Suprapubic skin (tissue), 4 donors: ENCODE measurements at regions not wholly inside any gene's neighbourhood (a gene's known extent, or its start where the extent isn't known, plus 50 kb on each side); places are given as distances from the start of the nearest gene placed in this dataset.

Source experiments
- DNase-seq, 2 donors: peaks; one replicate each; pipeline ENCODE4 v3.0.0-alpha.2; 2019; ENCODE audit warnings: low spot score in 2 of 2
- H3K27ac ChIP-seq: fragments of 200-600 bp; sonication (generic); one replicate; pipeline ENCODE4 v1.5.1; 2019
- H3K27me3 ChIP-seq: fragments of 200-600 bp; sonication (generic); one replicate; pipeline ENCODE4 v1.5.1; 2019
- H3K36me3 ChIP-seq: fragments of 200-600 bp; sonication (generic); one replicate; pipeline ENCODE4 v1.5.1; 2019
- H3K4me1 ChIP-seq: fragments of 200-600 bp; sonication (generic); one replicate; pipeline ENCODE4 v1.5.1; 2019
- H3K4me3 ChIP-seq: fragments of 200-600 bp; sonication (generic); one replicate; pipeline ENCODE4 v1.5.1; 2019; ENCODE audit warnings: mild to moderate bottlenecking
- H3K9me3 ChIP-seq: fragments of 200-600 bp; sonication (generic); one replicate; pipeline ENCODE4 v1.5.1; 2019
- EP300 ChIP-seq: sonication (generic); formaldehyde crosslinking; IDR thresholded peaks from one replicate; pipeline ENCODE4 v1.6.1; 2017; ENCODE audit warnings: antibody characterized with exemption
- POLR2A ChIP-seq, 2 donors: fragments of 450-650 bp; IDR thresholded peaks; one replicate each; pipeline ENCODE4 v1.6.1; 2017; ENCODE audit warnings: antibody characterized with exemption in 2 of 2, mild to moderate bottlenecking in 2 of 2, moderate library complexity in 2 of 2
- POLR2AphosphoS5 ChIP-seq, 3 donors: sonication (generic); formaldehyde crosslinking; IDR thresholded peaks; one replicate each; pipeline ENCODE4 v1.6.1; 2017; ENCODE audit warnings: antibody characterized with exemption in 3 of 3
- WGBS: methylation state at CpG from one replicate; pipeline ENCODE4 v1.1.5; 2018; 5-methylcytosine and 5-hydroxymethylcytosine counted together
- TF ChIP-seq, protein P1 (sequence below), 2 donors: fragments of 200-600 bp in 1 of 2; fragments of 450-650 bp in 1 of 2; sonication (generic) in 1 of 2; IDR thresholded peaks; one replicate each; pipeline ENCODE4 v1.5.1; 2016 to 2019; ENCODE audit warnings: antibody characterized with exemption in 2 of 2, mild to moderate bottlenecking in 1 of 2, moderate library complexity in 1 of 2

DNA sequence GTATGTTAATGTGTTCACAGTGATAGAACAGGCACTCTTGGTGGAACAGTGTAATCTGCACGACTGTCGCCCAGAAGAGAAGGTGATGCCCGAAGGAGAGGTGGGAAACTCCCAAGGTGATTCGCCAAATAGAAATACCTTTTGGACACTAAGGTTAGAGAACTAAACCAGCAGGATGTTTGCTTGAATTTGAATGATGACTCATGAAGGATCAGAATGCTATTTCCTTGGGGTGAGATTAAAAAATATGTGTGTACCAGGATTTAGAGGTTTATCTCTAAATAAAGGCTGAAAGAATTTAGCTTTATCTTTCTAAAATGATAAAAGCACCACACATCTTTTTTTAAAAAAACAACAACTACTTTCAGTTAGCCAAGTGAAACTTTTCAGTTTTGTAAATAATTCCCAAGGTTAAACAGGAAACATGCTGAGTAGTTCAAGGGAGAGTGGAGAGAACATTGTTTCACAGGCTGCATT is 297.4 kb upstream of the TAS2R1 start:
- Histone ChIP-seq H3K27ac (no peak overlapping the region), H3K4me3 (no peak overlapping the region), H3K9me3 (no peaks in the 10 kb centered on the region), H3K36me3 (no peaks in the 10 kb centered on the region), H3K4me1 (no peaks in the 10 kb centered on the region), H3K27me3 (no peaks in the 10 kb centered on the region)
- DNase-seq = no peak
- TF ChIP-seq POLR2AphosphoS5 (IDR thresholded peaks at IDR 0.05) (no peak), POLR2A (IDR thresholded peaks at IDR 0.05) (no peak), EP300 (no peak)
- TF ChIP-seq, protein P1, sequence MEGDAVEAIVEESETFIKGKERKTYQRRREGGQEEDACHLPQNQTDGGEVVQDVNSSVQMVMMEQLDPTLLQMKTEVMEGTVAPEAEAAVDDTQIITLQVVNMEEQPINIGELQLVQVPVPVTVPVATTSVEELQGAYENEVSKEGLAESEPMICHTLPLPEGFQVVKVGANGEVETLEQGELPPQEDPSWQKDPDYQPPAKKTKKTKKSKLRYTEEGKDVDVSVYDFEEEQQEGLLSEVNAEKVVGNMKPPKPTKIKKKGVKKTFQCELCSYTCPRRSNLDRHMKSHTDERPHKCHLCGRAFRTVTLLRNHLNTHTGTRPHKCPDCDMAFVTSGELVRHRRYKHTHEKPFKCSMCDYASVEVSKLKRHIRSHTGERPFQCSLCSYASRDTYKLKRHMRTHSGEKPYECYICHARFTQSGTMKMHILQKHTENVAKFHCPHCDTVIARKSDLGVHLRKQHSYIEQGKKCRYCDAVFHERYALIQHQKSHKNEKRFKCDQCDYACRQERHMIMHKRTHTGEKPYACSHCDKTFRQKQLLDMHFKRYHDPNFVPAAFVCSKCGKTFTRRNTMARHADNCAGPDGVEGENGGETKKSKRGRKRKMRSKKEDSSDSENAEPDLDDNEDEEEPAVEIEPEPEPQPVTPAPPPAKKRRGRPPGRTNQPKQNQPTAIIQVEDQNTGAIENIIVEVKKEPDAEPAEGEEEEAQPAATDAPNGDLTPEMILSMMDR (IDR thresholded peaks at IDR 0.05) = no peak
- WGBS = 37% methylated on average over 4 of the region's 4 CpGs

DNA sequence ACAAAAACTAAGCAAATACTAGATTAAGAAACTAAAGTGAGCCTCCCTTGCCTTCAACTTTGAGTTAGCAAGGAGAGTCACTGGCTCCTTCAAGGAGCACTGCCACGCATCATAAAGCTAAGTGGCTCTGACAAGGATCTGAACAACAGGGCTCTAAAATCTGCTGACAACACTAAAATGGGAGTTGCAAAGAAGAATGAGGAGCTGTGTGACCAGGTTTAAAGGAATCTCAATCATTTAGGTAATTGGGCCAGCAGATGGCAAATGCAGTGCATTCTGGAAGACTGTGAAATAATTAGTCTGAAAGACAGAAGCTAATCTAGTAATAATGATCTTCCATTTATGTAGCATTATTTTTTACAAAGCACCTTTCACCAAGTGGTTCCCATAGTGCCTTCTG is 297.0 kb upstream of the TAS2R1 start:
- no peak for DNase-seq
- Histone ChIP-seq H3K9me3 (no peaks in the 10 kb centered on the region), H3K4me1 (no peaks in the 10 kb centered on the region), H3K27me3 (no peaks in the 10 kb centered on the region), H3K4me3 (no peak overlapping the region), H3K36me3 (no peaks in the 10 kb centered on the region), H3K27ac (no peak overlapping the region)
- TF ChIP-seq POLR2A (IDR thresholded peaks at IDR 0.05) (no peak), POLR2AphosphoS5 (IDR thresholded peaks at IDR 0.05) (no peak), EP300 (no peak)
- TF ChIP-seq, protein P1 (IDR thresholded peaks at IDR 0.05) = no peak
- WGBS = 59% methylated on average over 1 of the region's 1 CpG

DNA sequence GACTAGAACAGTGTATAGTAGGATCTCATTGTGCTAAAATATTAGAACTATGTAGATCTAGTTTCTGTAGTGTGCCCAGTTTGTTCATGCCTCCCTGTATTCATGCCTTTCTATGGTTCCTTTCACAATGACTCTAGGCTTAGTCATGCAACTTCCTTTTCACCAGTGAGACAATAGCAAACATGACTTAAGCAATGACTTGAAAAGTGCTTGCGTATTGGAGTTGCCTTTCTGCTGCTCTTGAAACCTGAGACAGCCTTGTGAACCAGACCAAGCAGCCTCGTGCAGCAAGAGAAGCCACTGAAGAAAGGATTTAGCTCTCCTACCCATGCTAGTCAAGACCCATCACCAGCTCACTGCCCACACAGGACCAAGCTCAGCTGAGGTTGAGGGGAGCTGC is 294.5 kb upstream of the TAS2R1 start:
- Histone ChIP-seq H3K27ac (no peak overlapping the region), H3K9me3 (no peaks in the 10 kb centered on the region), H3K4me1 (no peaks in the 10 kb centered on the region), H3K36me3 (no peaks in the 10 kb centered on the region), H3K4me3 (no peak overlapping the region), H3K27me3 (no peaks in the 10 kb centered on the region)
- TF ChIP-seq POLR2AphosphoS5 (IDR thresholded peaks at IDR 0.05) (no peak), EP300 (no peak), POLR2A (IDR thresholded peaks at IDR 0.05) (no peak)
- TF ChIP-seq, protein P1 (IDR thresholded peaks at IDR 0.05) = no peak
- 62% methylated on average over 2 of the region's 2 CpGs for WGBS
- DNase-seq = no peak

DNA sequence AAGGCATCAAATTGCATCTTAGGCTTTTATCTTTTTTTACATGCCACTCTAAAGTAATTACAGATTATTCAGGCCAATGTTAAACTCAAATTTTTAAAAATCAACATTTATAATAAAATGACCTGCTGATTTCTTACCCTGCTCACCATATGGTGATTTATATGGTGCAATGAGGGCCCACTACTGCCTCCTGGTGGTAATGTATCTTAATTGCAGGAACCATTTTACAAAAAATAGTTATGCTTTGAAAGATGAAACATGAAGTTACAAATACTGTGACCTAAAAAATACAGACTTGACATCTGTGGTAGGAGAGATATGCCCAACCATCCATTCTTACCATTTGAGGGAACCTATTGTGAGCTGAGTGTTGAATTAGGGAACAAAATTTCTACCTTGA is 292.6 kb upstream of the TAS2R1 start:
- no peak overlapping the region for H3K27ac ChIP-seq
- TF ChIP-seq, protein P1 (IDR thresholded peaks at IDR 0.05) = no peak
- TF ChIP-seq POLR2AphosphoS5 (IDR thresholded peaks at IDR 0.05) (no peak), POLR2A (IDR thresholded peaks at IDR 0.05) (no peak), EP300 (no peak)
- H3K9me3 ChIP-seq = no peaks in the 10 kb centered on the region
- H3K4me3 ChIP-seq = no peak overlapping the region
- no peaks in the 10 kb centered on the region for H3K36me3 ChIP-seq
- H3K27me3 ChIP-seq = no peaks in the 10 kb centered on the region
- DNase-seq = no peak
- no peaks in the 10 kb centered on the region for H3K4me1 ChIP-seq

DNA sequence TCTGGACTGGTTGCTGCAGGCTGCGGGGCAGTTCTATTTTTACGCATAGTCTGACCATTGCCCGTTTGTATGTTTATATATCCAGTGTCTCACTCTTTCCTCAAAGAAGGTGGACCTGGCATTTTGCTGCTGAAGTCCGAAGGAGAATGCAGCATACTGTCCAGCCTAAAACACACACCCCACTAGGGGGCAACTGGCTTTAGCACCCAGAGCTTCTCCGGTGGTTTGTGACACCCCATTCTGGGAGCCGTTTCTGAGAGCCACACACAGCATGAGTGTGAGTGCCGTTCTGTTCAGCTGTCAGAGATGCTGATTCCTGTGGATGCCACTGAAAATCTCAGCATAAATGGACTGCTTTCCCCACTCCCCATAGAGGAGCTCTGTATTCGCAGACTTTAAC is 290.5 kb upstream of the TAS2R1 start:
- TF ChIP-seq, protein P1 (IDR thresholded peaks at IDR 0.05) = no peak
- no peak overlapping the region for H3K4me3 ChIP-seq
- H3K36me3 ChIP-seq = no peaks in the 10 kb centered on the region
- 94% methylated on average over 6 of the region's 8 CpGs for WGBS
- H3K4me1 ChIP-seq = no peaks in the 10 kb centered on the region
- no peak overlapping the region for H3K27ac ChIP-seq
- H3K27me3 ChIP-seq = no peaks in the 10 kb centered on the region
- DNase-seq = no peak
- no peaks in the 10 kb centered on the region for H3K9me3 ChIP-seq
